ENCODE measurements at regions not wholly inside any gene's neighbourhood (a gene's known extent, or its start where the extent isn't known, plus 50 kb on each side); places are given as distances from the start of the nearest gene placed in this dataset.

DNA sequence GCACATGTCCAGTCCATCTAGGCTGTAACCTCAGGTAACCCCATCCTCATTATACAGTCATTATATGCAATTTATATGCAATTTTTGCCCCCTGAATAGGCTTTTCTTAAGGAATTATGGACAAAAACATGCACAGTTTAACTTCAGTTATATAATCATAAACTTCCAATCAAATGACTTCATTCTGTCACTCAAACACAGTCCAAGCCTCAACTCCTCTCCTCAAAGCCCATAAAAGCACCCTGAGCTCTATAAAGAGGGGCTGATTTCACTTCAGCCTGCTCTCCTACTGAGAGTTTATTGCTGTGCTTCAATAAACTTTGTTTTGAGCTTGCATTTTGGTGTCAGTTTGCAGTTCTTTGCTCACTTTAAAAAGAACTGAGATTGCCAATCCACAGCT is 1805.5 kb downstream of the BRINP3 start:
- TF ChIP-seq, protein P1, sequence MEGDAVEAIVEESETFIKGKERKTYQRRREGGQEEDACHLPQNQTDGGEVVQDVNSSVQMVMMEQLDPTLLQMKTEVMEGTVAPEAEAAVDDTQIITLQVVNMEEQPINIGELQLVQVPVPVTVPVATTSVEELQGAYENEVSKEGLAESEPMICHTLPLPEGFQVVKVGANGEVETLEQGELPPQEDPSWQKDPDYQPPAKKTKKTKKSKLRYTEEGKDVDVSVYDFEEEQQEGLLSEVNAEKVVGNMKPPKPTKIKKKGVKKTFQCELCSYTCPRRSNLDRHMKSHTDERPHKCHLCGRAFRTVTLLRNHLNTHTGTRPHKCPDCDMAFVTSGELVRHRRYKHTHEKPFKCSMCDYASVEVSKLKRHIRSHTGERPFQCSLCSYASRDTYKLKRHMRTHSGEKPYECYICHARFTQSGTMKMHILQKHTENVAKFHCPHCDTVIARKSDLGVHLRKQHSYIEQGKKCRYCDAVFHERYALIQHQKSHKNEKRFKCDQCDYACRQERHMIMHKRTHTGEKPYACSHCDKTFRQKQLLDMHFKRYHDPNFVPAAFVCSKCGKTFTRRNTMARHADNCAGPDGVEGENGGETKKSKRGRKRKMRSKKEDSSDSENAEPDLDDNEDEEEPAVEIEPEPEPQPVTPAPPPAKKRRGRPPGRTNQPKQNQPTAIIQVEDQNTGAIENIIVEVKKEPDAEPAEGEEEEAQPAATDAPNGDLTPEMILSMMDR (IDR thresholded peaks at IDR 0.05), result no peak
- TF ChIP-seq POLR2A (IDR thresholded peaks at IDR 0.05), result no peak

Data from esophagus squamous epithelium (tissue), 4 donors.